Germinal center (tissue), 1 donor: ENCODE measurements at regions not wholly inside any gene's neighbourhood (a gene's known extent, or its start where the extent isn't known, plus 50 kb on each side); places are given as distances from the start of the nearest gene placed in this dataset.
A peak's percentile ranks its signal among the peaks of the same experiment; 100 is the strongest.

Experiments
- DNase-seq: peaks from one replicate; pipeline ENCODE4 v3.0.0; 2012; ENCODE audit warnings: mixed read lengths, low spot score

DNA sequence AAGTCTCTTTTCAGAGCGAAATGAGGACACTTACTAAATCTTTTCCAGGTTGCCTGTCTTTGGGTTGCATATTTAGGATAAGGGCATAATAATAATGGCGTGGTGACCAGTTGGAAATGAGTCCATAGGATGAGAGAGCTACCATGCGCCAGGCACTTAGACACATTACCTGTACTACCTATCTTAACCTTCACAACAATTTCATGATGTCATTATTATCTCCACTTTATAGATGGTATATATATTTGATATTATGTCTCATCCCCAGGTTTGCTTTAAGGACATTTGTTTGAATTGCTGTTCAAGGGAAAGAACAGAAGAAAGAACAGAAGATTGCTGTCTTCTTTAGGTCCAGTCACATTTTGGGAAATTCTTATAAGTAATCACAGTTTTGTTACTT, 182.0 kb upstream of the STARD13 start:
- no peak for DNase-seq

DNA sequence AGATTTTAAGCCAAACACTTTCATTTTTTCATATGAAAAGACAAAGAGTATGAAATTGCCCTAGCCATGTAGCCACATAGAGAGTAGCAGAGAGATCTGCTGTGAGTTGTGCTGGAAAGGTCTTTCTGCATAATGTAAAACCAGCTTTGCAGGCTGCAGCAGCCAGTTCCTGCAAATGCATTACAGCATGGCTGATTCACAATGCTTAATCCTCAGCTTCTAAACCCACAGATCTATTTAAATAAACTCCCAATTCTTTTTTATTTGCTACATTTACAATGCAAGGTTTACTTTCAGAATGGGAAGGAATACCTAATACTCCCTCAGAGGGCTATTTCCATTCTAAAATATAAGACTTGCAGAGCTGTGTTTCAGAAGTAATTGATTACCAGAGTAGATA, 185.6 kb upstream of the STARD13 start:
- no peak for DNase-seq

DNA sequence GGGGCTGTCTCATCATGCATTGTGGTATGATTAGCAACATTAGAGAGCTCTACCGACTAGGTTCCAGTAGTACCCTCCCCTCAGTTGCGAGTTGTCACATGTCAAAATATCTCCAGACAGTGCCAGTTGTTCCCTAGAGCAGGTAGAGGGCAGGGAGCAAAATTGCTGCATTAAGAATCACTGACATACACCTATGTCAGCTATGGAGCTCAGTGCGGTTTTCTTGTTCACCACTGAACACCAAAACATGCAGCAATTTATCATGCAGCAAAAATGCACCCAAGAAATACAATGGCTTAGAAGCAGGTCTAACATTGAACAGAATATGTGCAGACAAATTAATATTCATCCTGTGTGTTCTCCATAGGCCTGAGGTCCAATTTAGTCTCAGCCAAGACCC, 186.9 kb upstream of the STARD13 start:
- DNase-seq, result no peak

DNA sequence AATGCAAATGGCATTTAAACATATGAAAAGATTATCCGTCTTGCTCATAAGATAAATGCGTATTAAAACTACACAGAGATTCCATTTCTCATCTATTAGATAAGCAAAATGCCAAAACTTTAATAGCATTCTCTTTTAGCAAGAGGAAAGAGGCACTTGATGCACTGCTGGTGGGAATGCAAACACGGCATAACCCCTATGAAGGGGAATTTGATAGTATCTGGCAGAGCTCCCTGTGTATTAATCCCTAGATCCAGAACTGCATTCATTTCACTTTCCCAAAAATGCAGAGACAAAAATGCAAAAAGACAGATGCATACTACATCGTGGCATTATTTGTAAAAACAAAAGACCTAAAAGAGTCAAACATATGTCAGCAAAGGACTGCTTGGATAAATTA, 193.6 kb upstream of the STARD13 start:
- DNase-seq, result no peak

- no peak for DNase-seq
These were observed 195.0 kb upstream of the STARD13 start for GRCh38 chr13:33480561-33480960.

GRCh38 chr13:33483471-33483870, 197.9 kb upstream of the STARD13 start:
- DNase-seq, result no peak

- no peak for DNase-seq
These were observed 199.7 kb upstream of the STARD13 start for GRCh38 chr13:33485247-33485646.

DNA sequence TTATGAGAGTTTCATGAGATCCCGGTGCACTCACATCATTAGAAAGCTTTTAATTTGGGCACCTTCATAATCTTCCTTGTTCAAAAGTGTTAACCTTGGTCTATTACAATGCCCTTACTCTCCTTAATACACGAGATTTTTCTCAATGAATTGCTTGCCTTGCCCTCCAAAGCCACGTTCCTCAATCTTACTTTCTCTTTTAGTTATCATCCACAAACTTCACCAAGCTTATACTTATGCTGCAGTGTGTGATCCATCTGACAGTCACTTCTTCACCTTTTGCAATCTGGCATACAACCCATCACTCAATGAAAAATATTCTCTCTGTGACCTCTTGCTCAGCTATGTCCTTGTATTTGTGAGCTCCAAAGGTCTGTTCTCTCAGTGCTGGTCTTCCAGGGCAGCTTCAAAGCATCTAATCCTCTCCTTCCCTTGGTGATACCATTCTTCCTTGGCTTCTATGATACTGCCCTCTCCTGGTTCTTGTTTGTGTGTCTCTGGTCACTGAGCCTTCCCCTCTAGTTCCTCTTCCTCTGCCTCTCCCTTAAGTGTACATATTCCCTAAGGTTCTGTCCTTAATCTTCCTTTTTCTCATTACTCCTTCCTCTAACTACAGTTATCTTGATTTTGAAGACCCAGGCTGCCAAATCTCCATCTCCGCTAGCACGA, 202.2 kb upstream of the STARD13 start:
- DNase-seq, result peak; percentile 2

DNA sequence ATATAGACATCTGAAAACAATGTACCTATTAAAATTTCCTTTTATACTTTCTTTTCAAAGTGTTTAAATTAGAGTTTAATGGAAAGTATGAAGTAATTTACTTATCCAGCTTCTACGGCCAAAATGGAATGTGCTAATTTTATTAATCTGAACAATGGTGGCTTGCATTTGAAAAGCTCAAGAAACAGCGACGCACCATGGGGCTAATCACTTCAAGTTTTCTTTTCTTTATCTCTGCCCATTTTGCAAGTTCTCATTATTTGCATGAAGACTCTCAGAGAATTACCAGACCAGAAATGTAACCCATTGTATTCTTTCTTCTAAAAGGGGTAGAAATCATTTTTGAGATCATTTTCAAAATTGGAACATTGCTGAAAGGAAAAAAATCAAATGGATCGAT, 204.0 kb upstream of the STARD13 start:
- DNase-seq, result no peak

DNA sequence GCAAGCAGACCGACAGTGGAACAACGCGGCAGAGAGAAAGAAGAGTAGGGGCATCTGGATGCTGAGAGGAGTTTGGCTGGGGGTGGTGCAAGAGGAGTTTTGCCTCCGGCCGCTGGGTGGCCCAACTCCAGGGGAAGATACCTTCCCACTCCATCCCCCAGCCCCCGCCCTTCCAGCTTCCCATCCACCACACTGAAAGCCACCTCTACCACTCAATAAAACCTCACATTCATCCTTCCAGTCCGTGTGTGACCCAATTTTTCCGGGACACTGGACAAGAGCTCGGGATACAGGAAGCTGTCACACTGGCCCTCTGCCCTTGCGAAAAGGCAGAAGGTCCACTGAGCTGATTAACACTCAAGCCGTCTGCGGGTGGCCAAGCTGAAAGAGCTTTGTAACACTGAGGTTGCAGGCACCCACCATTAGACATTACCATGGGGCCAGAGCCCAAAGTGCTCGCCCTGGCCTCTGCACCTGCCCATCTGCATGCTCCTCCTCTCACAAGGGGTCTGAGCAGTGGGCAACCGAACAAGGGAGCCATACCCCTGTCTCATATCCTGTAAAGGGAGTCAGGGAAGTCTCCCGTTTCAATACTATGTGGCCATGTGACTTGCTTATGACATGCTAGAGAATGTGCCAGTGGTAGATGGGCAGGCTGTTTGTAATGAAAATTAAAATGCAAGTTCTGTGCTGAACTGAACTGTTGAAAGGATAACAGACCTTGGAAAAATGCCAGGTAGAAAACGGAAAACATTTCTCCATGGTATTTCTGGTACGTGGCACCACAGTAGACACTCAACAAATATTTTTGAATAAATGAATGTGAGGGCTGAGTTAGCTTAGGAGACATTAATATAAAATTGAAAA, 205.1 kb upstream of the STARD13 start:
- DNase-seq, result no peak

GRCh38 chr13:33493672-33494365, 208.3 kb upstream of the STARD13 start:
- no peak for DNase-seq

- DNase-seq, result no peak
These were observed 209.1 kb upstream of the STARD13 start for GRCh38 chr13:33494596-33495204.

GRCh38 chr13:33496336-33496735, 210.8 kb upstream of the STARD13 start:
- DNase-seq, result no peak

- DNase-seq, result no peak
These were observed 211.7 kb upstream of the STARD13 start for GRCh38 chr13:33497146-33497845.

- no peak for DNase-seq
These were observed 222.5 kb upstream of the STARD13 start for GRCh38 chr13:33508060-33508459.

DNA sequence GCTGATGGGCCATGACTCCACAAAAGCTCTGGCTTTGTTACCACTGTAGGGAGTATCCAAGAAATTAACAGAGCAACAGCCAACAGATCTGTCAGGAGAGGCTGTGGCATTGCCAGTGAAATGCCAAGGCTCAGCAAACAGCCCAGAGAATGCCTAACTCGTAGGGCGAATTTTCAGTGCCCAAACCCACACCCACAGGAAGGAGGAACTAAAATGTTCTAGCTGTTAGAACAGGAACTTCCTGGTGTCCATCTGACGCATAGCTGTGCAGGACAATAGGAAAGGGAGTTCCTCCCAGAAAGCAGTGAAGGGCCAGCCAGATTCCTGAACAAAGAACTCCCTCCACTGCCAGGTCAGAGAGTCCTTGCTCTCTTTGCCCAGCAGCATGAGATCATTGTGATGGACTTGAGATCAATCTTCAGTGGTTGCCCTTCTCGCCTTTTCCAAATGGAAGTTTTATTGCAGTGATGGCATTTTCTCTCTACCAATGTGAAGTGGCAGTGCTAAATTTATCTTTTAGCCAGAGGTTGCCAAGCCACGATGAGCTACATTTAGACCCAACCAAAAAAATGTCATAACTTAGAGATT, 224.2 kb upstream of the STARD13 start:
- DNase-seq, result no peak

- no peak for DNase-seq
These were observed 224.9 kb upstream of the STARD13 start for GRCh38 chr13:33510350-33510970.

DNA sequence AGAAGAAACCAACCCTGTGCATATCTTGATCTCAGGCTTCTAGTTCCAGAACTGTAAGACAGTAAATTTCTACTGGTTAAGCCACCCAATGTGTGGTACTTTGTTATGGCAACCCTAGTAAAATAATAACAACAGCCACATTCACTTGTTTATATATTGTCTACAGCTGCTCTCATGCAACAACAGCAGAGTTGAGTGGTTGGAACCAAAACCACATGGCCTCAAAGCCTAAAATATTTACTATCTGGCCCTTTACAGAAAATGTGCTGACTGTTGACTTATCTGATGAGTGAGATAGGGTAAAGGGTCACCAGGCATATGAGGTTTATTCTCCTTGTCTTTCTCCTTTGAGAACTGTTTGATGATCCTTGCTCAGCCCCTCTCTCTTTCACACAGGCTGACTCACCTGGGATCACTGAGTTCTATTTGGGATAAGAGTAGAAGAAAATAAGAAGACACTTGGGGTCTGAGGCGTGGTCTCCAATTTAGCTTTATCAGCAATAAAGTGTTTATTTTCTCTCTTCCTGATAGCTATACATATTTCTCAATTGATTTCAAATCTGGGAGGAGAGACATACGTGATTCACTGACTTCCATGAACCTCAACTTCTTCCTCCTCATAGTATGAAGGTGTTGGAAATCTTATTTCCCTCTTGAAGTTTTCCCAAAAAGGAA, 227.5 kb upstream of the STARD13 start:
- DNase-seq, result no peak

DNA sequence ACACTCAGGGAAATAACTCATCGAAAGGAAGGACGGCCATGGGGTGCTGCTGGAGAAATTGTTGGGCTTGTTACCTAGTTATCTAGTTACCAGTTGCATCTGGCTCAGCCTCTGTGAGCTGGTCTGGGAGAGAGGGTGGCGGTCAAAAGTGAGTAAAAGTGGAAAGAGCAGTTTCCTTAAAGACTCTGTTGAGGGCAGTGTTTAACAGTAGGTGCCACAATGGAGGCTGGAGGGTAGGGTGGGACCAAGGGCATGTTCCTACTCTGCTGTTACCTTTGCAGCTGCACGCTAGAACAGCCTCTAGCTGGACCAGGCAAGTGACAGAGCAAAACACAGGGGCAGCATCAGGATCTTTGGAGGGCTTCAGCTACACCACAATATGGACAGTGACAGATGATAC, 228.8 kb upstream of the STARD13 start:
- DNase-seq, result no peak

DNA sequence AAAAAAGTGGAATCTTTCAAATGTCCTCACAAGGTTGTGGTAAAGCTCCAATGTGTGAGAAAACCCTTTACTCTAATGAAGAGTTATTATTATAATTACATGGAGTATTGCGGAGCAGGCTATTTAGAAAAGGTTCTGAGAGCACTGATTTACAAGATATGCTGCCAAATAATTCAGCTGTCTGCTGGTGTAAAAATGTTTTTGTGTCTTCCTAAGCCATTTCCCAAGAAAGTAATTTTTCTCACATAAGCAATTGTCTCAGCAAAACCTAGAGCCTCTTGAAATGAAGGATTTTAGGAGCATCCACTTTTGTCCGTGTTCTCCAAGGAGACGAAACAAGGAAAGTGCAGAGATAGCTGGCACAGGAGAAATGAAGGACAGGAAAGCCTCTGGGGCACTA, 229.6 kb upstream of the STARD13 start:
- no peak for DNase-seq

- no peak for DNase-seq
These were observed 232.9 kb upstream of the STARD13 start for GRCh38 chr13:33518452-33518851.
